WERI-Rb-1 (cell line): ENCODE measurements at regions not wholly inside any gene's neighbourhood (a gene's known extent, or its start where the extent isn't known, plus 50 kb on each side); places are given as distances from the start of the nearest gene placed in this dataset.
A peak's percentile ranks its signal among the peaks of the same experiment; 100 is the strongest.

Source experiments
- DNase-seq: peaks from one replicate; pipeline ENCODE4 v3.0.0-alpha.2; 2020
- H3K27ac ChIP-seq: fragments of 250-450 bp; sonication (Bioruptor Pico); 2 replicates; pipeline ENCODE4 v1.5.1; 2020; ENCODE audit warnings: mild to moderate bottlenecking, moderate library complexity
- H3K27me3 ChIP-seq: fragments of 250-450 bp; sonication (Bioruptor Pico); 2 replicates; pipeline ENCODE4 v1.5.1; 2021; ENCODE audit warnings: mild to moderate bottlenecking, low read depth, moderate library complexity; ENCODE audit not compliant: insufficient read depth, severe bottlenecking
- H3K36me3 ChIP-seq: fragments of 250-450 bp; sonication (Bioruptor Pico); 2 replicates; pipeline ENCODE4 v1.5.1; 2020; ENCODE audit warnings: mild to moderate bottlenecking, moderate library complexity
- H3K4me3 ChIP-seq: 2 replicates; pipeline ENCODE4 v1.5.1; 2011; ENCODE audit warnings: low read depth, mild to moderate bottlenecking, control low read depth, low read length
- H3K9me3 ChIP-seq: fragments of 250-450 bp; sonication (Bioruptor Pico); 2 replicates; pipeline ENCODE4 v1.5.1; 2021; ENCODE audit warnings: mild to moderate bottlenecking, moderate library complexity; ENCODE audit not compliant: severe bottlenecking
- CTCF ChIP-seq: IDR thresholded peaks from 2 replicates; pipeline ENCODE4 v1.5.1; 2011; ENCODE audit warnings: low read depth, mild to moderate bottlenecking, control low read depth, inconsistent platforms, low read length

DNA sequence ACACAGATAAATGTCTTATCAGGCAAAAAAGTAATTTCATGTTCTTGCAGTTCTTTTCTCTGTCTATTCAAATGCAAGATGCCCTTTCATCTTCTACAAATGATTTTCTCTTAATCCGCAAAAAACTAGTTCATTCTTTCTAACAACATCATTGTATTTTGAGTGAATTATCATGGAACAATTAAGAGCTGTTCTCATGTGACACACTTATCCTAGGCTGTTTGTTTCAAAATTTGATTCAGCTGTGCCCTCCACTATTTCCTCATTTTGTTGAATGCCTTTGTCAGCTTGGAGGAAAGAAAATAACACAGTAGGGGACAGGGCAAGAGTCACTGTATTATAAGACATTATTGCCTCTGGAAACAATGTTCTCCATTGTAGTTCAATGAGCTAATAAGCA is 396.9 kb downstream of the KCTD12 start:
- no peak for TF ChIP-seq CTCF
- no peak overlapping the region for H3K27ac ChIP-seq
- no peaks in the 10 kb centered on the region for H3K36me3 ChIP-seq
- no peaks in the 10 kb centered on the region for H3K27me3 ChIP-seq
- H3K9me3 ChIP-seq = no peaks in the 10 kb centered on the region
- DNase-seq = no peak
- H3K4me3 ChIP-seq = no peak overlapping the region

DNA sequence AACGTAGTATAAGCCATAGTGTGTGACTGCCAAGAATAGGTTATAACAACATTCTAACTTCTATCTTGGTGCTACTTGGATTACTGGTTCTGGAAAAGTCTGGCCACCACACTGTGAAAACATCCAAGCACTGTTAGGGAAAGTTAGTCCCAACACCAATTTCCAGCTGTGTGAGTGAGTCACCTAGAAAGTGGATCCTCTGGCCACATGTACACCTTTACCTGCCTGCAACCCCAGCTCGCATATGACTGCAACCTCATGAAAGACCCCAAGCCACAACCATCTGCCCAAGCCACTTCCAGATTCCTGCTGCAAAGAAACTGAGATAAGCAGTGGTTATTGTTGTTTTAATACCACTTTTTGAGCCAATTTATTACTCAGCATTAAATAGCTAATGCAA is 404.5 kb downstream of the KCTD12 start:
- no peak for TF ChIP-seq CTCF

GRCh38 chr13:76474966-76475365 is 411.2 kb downstream of the KCTD12 start:
- H3K36me3 ChIP-seq = no peaks in the 10 kb centered on the region
- H3K27ac ChIP-seq = no peak overlapping the region
- H3K4me3 ChIP-seq = no peak overlapping the region
- no peaks in the 10 kb centered on the region for H3K27me3 ChIP-seq
- no peak for TF ChIP-seq CTCF
- DNase-seq = no peak
- no peaks in the 10 kb centered on the region for H3K9me3 ChIP-seq

More for the DNA sequence above, 404.5 kb downstream of the KCTD12 start:
- no peak for DNase-seq
- no peaks in the 10 kb centered on the region for H3K36me3 ChIP-seq
- no peak overlapping the region for H3K27ac ChIP-seq
- no peaks in the 10 kb centered on the region for H3K9me3 ChIP-seq
- H3K27me3 ChIP-seq = no peaks in the 10 kb centered on the region
- H3K4me3 ChIP-seq = no peak overlapping the region

- Histone ChIP-seq H3K36me3 (no peaks in the 10 kb centered on the region), H3K27me3 (no peaks in the 10 kb centered on the region), H3K9me3 (no peaks in the 10 kb centered on the region), H3K4me3 (no peak overlapping the region), H3K27ac (no peak overlapping the region)
- TF ChIP-seq CTCF = no peak
- no peak for DNase-seq
These were observed 411.8 kb downstream of the KCTD12 start for GRCh38 chr13:76474356-76474755.

DNA sequence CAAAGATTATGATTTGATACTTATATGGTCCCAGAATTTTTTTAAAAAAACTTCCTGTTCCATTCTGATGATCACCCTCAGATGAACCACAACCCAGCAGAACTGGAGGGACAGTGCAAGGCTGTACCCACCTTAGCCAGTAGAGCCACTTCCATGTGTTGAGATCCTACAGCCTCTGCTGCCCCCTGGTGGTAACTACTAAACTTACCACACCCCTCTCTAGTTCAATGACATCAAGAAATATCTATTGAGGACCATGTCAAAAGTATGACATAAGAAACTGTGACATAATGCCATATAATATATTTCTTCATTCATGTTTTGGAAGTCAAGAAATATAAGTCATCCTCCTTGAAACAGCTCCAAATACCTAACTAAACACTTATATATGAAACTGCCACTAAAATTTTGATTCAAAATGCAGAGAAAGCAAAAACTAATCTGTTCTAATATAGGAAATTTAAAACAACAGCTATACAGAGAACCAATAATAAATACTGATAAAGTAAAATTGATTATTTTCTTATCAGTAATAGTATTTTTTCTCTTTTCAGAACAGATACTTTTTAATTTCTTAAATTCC is 412.6 kb downstream of the KCTD12 start:
- no peaks in the 10 kb centered on the region for H3K36me3 ChIP-seq
- H3K27me3 ChIP-seq = no peaks in the 10 kb centered on the region
- DNase-seq = peak; percentile 62
- H3K27ac ChIP-seq = no peak overlapping the region
- TF ChIP-seq CTCF = peak; percentile 48
- H3K9me3 ChIP-seq = no peaks in the 10 kb centered on the region
- H3K4me3 ChIP-seq = no peak overlapping the region

DNA sequence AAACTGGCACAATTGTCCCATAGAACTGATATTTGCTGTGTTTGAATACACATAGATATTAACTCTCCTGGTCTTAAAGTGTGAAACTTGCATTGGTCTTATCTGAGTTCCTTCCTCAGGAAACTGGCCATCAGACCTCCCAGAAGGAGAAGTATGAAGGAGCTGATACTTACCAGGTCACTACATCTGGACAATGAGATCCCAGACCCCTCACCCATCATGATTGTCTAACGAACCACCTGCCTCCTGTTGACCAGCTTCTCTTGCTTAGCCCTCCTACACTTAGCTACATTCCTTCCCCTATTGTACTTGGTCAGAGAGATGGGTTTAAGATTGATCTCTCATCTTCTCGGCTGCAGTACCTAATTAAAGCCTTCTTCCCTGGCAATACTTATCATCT is 413.3 kb downstream of the KCTD12 start:
- no peaks in the 10 kb centered on the region for H3K9me3 ChIP-seq
- TF ChIP-seq CTCF = no peak
- H3K27ac ChIP-seq = no peak overlapping the region
- H3K4me3 ChIP-seq = no peak overlapping the region
- DNase-seq = no peak
- H3K27me3 ChIP-seq = no peaks in the 10 kb centered on the region
- H3K36me3 ChIP-seq = no peaks in the 10 kb centered on the region
